Adipocyte (in vitro differentiated cells): ENCODE measurements at regions not wholly inside any gene's neighbourhood (a gene's known extent, or its start where the extent isn't known, plus 50 kb on each side); places are given as distances from the start of the nearest gene placed in this dataset.

Experiments used
- DNase-seq: peaks from one replicate; pipeline ENCODE4 v3.0.0-alpha.2; 2015; ENCODE audit warnings: low read depth
- H3K27me3 ChIP-seq: replicated peaks from 2 replicates; pipeline ENCODE4 v1.7.0; 2013; ENCODE audit warnings: mild to moderate bottlenecking, low read length, moderate library complexity; ENCODE audit not compliant: control insufficient read depth, insufficient read depth
- H3K36me3 ChIP-seq: 2 replicates; pipeline ENCODE4 v1.7.0; 2013; ENCODE audit warnings: low read length, mild to moderate bottlenecking, moderate library complexity; ENCODE audit not compliant: control insufficient read depth, insufficient read depth, severe bottlenecking
- H3K4me1 ChIP-seq: 2 replicates; pipeline ENCODE4 v1.7.0; 2013; ENCODE audit warnings: mild to moderate bottlenecking, low read length, moderate library complexity; ENCODE audit not compliant: control insufficient read depth, insufficient read depth
- H3K4me3 ChIP-seq: 2 replicates; pipeline ENCODE4 v1.7.0; 2013; ENCODE audit warnings: mild to moderate bottlenecking, low read length, moderate library complexity
- H3K9ac ChIP-seq: 2 replicates; pipeline ENCODE4 v1.7.0; 2013; ENCODE audit warnings: mild to moderate bottlenecking, low read length, moderate library complexity
- H3K9me3 ChIP-seq: 2 replicates; pipeline ENCODE4 v1.7.0; 2013; ENCODE audit warnings: mild to moderate bottlenecking, low read length, moderate library complexity; ENCODE audit not compliant: control insufficient read depth

GRCh38 chr12:126572170-126572569 lies 1506.9 kb downstream of the AACS start:
- Histone ChIP-seq H3K36me3 (no peaks in the 10 kb centered on the region), H3K9me3 (peaks cover 4% of the 10 kb centered on the region), H3K4me3 (no peak overlapping the region), H3K4me1 (no peaks in the 10 kb centered on the region), H3K27me3 (no peaks in the 10 kb centered on the region), H3K9ac (no peak overlapping the region)
- no peak for DNase-seq

GRCh38 chr12:126581655-126582054 lies 1516.4 kb downstream of the AACS start:
- Histone ChIP-seq H3K27me3 (no peaks in the 10 kb centered on the region), H3K36me3 (no peaks in the 10 kb centered on the region), H3K4me3 (no peak overlapping the region), H3K9me3 (no peaks in the 10 kb centered on the region), H3K9ac (no peak overlapping the region), H3K4me1 (no peaks in the 10 kb centered on the region)
- DNase-seq: no peak

DNA sequence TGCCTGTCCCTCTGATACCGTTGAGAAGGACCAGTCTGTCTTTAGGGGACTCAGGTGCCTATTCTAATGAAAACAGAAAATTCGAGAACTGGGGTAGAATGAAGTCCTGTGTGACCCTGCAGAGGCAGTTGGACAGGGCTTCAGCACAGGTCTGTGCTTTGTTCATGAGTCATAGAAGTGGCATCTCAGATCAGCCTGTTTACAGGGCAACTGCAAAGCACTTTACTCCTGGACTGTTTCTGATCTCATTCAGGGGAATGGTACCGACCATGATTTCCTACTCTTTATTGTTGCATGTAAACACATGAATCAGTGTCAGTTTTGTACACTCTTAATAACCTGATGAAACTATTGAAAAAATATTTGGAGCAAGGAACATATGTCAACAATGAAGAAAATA lies 1517.0 kb downstream of the AACS start:
- Histone ChIP-seq H3K36me3 (no peaks in the 10 kb centered on the region), H3K9me3 (no peaks in the 10 kb centered on the region), H3K27me3 (no peaks in the 10 kb centered on the region), H3K4me3 (no peak overlapping the region), H3K9ac (no peak overlapping the region), H3K4me1 (no peaks in the 10 kb centered on the region)
- DNase-seq: no peak

- DNase-seq: no peak
- Histone ChIP-seq H3K36me3 (no peaks in the 10 kb centered on the region), H3K27me3 (no peaks in the 10 kb centered on the region), H3K9me3 (no peaks in the 10 kb centered on the region), H3K4me3 (no peak overlapping the region), H3K9ac (no peak overlapping the region), H3K4me1 (no peaks in the 10 kb centered on the region)
These were observed 1523.5 kb downstream of the AACS start for GRCh38 chr12:126588586-126589249.

DNA sequence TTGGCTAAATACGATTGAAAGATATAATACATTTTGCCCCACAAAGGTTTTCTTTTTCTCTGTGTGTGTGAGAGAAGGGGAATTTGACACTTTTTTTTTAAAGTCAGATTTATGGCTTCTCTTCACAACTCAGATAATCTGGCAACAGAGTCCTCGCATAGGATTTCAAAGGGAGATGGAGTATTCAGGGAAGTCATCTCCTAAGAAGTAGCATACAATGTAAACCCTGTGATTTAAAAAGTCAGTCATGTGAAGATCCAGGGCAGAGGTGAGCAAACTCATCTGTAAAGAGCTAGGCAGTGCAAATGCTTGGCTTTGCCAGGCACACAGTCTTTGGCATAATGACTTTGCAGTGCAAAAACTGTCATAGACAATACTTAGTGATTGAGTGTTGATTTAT lies 1526.3 kb downstream of the AACS start:
- no peaks in the 10 kb centered on the region for H3K27me3 ChIP-seq

GRCh38 chr12:126601184-126602170 lies 1536.2 kb downstream of the AACS start:
- DNase-seq: no peak
- H3K27me3 ChIP-seq: no peaks in the 10 kb centered on the region
- H3K36me3 ChIP-seq: no peaks in the 10 kb centered on the region
- H3K4me3 ChIP-seq: no peak overlapping the region
- no peak overlapping the region for H3K9ac ChIP-seq
- no peaks in the 10 kb centered on the region for H3K4me1 ChIP-seq
- H3K9me3 ChIP-seq: no peaks in the 10 kb centered on the region

More for the DNA sequence above, 1526.3 kb downstream of the AACS start:
- no peaks in the 10 kb centered on the region for H3K36me3 ChIP-seq
- no peaks in the 10 kb centered on the region for H3K9me3 ChIP-seq
- H3K9ac ChIP-seq: no peak overlapping the region
- H3K4me3 ChIP-seq: no peak overlapping the region
- DNase-seq: no peak
- no peaks in the 10 kb centered on the region for H3K4me1 ChIP-seq

- Histone ChIP-seq H3K27me3 (no peaks in the 10 kb centered on the region), H3K4me3 (no peak overlapping the region), H3K9me3 (no peaks in the 10 kb centered on the region), H3K9ac (no peak overlapping the region), H3K36me3 (no peaks in the 10 kb centered on the region), H3K4me1 (no peaks in the 10 kb centered on the region)
- no peak for DNase-seq
These were observed 1537.4 kb downstream of the AACS start for GRCh38 chr12:126602612-126603011.

- DNase-seq: no peak
- Histone ChIP-seq H3K4me1 (no peaks in the 10 kb centered on the region), H3K4me3 (no peak overlapping the region), H3K9ac (no peak overlapping the region), H3K36me3 (no peaks in the 10 kb centered on the region), H3K9me3 (peaks cover 9% of the 10 kb centered on the region), H3K27me3 (no peaks in the 10 kb centered on the region)
These were observed 1541.9 kb downstream of the AACS start for GRCh38 chr12:126607157-126607556.

DNA sequence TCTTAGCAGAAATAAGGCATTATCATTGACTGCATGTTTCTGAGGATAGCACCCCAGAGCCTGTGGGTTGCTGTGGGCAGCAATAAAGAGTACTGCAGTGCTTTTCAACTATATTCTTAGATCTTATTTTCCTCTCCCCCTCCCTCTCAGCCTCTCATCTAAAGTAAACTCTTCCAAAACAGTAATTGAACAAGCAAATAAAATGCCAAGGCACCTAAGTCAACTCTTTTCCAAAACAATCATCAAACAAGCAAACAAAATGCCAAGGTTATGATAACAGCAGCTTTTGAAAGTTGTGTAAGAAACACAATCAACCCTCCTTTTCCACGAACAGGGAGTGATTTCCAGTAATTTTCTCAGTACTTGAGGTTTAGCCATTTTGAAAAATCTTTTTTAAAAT lies 1542.6 kb downstream of the AACS start:
- H3K36me3 ChIP-seq: no peaks in the 10 kb centered on the region
- peaks cover 13% of the 10 kb centered on the region for H3K9me3 ChIP-seq
- no peak for DNase-seq
- H3K9ac ChIP-seq: no peak overlapping the region
- H3K4me1 ChIP-seq: no peaks in the 10 kb centered on the region
- no peaks in the 10 kb centered on the region for H3K27me3 ChIP-seq
- no peak overlapping the region for H3K4me3 ChIP-seq

GRCh38 chr12:126608607-126609175 lies 1543.5 kb downstream of the AACS start:
- H3K9me3 ChIP-seq: peaks cover 21% of the 10 kb centered on the region
- no peak for DNase-seq
- no peak overlapping the region for H3K4me3 ChIP-seq
- no peaks in the 10 kb centered on the region for H3K36me3 ChIP-seq
- no peaks in the 10 kb centered on the region for H3K27me3 ChIP-seq
- H3K4me1 ChIP-seq: no peaks in the 10 kb centered on the region
- H3K9ac ChIP-seq: no peak overlapping the region

DNA sequence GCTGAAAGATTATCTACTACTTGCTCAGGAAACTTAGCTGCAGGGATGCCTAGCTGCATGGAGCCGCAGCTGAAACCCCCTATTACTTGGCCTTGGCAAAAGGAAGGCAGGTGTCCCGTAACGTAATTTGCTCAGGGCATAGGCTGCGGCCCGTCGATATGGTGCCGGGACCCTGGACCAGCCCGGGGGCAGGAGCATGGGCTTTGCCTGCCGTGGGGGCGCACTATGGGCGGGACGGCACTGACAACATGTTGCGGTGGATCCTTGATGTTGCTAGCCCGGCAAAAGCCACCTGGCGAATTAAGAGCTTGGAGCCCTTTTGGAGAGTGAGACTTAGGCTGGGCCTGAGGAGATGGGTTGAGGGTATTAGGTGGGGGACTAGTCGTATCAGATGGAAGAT lies 1551.2 kb downstream of the AACS start:
- Histone ChIP-seq H3K36me3 (no peaks in the 10 kb centered on the region), H3K9me3 (peaks cover 24% of the 10 kb centered on the region), H3K9ac (no peak overlapping the region), H3K4me1 (no peaks in the 10 kb centered on the region), H3K4me3 (no peak overlapping the region), H3K27me3 (no peaks in the 10 kb centered on the region)
- DNase-seq: no peak
